Gastrocnemius medialis (tissue), 4 donors: ENCODE measurements at regions not wholly inside any gene's neighbourhood (a gene's known extent, or its start where the extent isn't known, plus 50 kb on each side); places are given as distances from the start of the nearest gene placed in this dataset.

Source experiments
- ATAC-seq, 2 donors: fragments of 150-250 bp; one replicate each; pipeline ENCODE4 v1.9.1; 2016
- DNase-seq, 2 donors: peaks; one replicate each; pipeline ENCODE4 v3.0.0-alpha.2; 2019
- H3K27ac ChIP-seq, 4 donors: fragments of 200-600 bp; sonication (generic); 1 replicate in 1 of 4; 2 replicates in 3 of 4; pipeline ENCODE4 v1.5.1; 2016 to 2018; ENCODE audit warnings: mild to moderate bottlenecking in 2 of 4, moderate library complexity in 1 of 4
- H3K27me3 ChIP-seq, 3 donors: fragments of 200-600 bp; sonication (generic) in 2 of 3; 1 replicate in 1 of 3; 2 replicates in 2 of 3; pipeline versions ENCODE4 v1.5.1 to v1.6.0; 2016 to 2019; ENCODE audit warnings: mild to moderate bottlenecking in 1 of 3, moderate library complexity in 1 of 3
- H3K36me3 ChIP-seq, 2 donors: fragments of 200-600 bp; sonication (generic) in 1 of 2; one replicate each; pipeline ENCODE4 v1.5.1; 2017 to 2018
- H3K4me1 ChIP-seq, 2 donors: fragments of 200-600 bp; sonication (generic) in 1 of 2; one replicate each; pipeline ENCODE4 v1.5.1; 2016 to 2017; ENCODE audit warnings: mild to moderate bottlenecking in 2 of 2
- H3K4me3 ChIP-seq, 4 donors: fragments of 200-600 bp; sonication (generic) in 3 of 4; 1 replicate in 1 of 4; 2 replicates in 3 of 4; pipeline ENCODE4 v1.5.1; 2016 to 2019; ENCODE audit warnings: mild to moderate bottlenecking in 2 of 4
- H3K9me3 ChIP-seq, 3 donors: fragments of 200-600 bp; sonication (generic) in 2 of 3; 1 replicate in 1 of 3; 2 replicates in 2 of 3; pipeline ENCODE4 v1.5.1; 2016 to 2019
- POLR2A ChIP-seq, 2 donors: fragments of 450-650 bp; IDR thresholded peaks; one replicate each; pipeline ENCODE4 v1.6.1; 2017; ENCODE audit warnings: antibody characterized with exemption in 2 of 2, mild to moderate bottlenecking in 2 of 2, moderate library complexity in 2 of 2
- in situ Hi-C, 4 donors: fragments of 200-750 bp; cut with MboI; loops; one replicate each; pipeline versions ENCODE4 v1.15.0 to v1.8.0; 2017; ENCODE audit warnings: low sequenced_read_pairs in 4 of 4
- intact Hi-C: fragments of 100-400 bp; cut with DNase I; formaldehyde crosslinking; loops from one replicate; pipeline ENCODE4 v1.15.1; 2023; ENCODE audit warnings: low total_unique reads
- microRNA counts, 2 donors: library from miRNA; unstranded; fragments of <30 nt; microRNA quantifications; one replicate each; lab custom pipeline; 2016
- microRNA-seq, 2 donors: library from miRNA; unstranded; fragments of <30 nt; microRNA quantifications; one replicate each; pipeline ENCODE4, GENCODE V29; 2016; ENCODE audit warnings: borderline replicate concordance in 2 of 2
- TF ChIP-seq, protein P1 (sequence below), 5 experiments: fragments of 450-650 bp in 3 of 5; fragments of 200-600 bp in 2 of 5; sonication (generic) in 2 of 5; IDR thresholded peaks in 4 of 5; conservative IDR thresholded peaks in 1 of 5; 1 replicate in 4 of 5; 2 replicates in 1 of 5; pipeline ENCODE4 v1.5.1; 2016 to 2019; ENCODE audit warnings: antibody characterized with exemption in 5 of 5, mild to moderate bottlenecking in 3 of 5, moderate library complexity in 3 of 5

DNA sequence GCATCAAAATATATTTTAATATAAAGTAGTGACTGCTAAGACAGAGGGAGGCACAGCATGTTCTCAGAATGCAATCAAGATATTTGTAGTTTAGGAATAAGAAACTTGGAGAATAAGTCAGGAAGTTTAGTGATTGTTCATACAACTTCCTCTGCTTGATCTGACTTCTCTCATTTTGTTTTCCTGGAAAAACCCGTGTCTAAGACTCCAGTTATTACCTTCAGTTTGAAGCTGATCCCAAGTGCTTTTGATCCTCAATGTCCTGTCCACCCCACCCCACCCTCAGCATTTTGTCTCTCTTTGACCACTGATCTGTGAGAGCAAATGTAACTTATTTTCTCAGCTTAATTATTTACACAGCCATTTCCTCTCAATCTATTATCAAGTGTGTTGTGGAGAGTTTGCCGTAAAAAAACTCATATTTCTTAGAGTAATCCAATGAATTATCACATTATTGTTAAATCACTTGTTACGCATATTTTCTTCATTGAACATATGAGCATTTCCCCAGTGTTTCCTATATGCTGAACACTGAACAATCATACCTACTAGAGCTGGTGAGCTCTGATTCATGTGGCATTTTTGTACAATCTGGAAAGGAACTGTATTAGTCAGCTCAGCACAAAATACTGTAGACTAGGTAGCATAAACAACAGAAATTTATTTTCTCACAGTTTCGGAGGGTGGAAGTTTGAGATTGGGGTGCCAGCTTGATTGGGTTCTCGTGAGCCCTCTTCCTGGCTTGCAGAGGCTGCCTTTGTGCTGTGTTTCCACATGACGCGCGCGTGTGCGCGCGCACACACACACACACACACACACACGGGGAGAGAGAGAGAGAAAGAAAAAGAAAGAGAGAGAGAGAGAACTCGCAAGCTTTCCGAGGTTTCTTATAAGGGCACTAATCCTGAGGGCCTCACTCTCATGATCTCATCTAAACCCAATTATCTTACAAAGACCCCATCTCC, 65.5 kb upstream of the DPYD start:
- no peaks in the 10 kb centered on the region for H3K4me1 ChIP-seq
- TF ChIP-seq POLR2A (IDR thresholded peaks at IDR 0.05) = no peak
- TF ChIP-seq, protein P1, sequence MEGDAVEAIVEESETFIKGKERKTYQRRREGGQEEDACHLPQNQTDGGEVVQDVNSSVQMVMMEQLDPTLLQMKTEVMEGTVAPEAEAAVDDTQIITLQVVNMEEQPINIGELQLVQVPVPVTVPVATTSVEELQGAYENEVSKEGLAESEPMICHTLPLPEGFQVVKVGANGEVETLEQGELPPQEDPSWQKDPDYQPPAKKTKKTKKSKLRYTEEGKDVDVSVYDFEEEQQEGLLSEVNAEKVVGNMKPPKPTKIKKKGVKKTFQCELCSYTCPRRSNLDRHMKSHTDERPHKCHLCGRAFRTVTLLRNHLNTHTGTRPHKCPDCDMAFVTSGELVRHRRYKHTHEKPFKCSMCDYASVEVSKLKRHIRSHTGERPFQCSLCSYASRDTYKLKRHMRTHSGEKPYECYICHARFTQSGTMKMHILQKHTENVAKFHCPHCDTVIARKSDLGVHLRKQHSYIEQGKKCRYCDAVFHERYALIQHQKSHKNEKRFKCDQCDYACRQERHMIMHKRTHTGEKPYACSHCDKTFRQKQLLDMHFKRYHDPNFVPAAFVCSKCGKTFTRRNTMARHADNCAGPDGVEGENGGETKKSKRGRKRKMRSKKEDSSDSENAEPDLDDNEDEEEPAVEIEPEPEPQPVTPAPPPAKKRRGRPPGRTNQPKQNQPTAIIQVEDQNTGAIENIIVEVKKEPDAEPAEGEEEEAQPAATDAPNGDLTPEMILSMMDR (IDR thresholded peaks at IDR 0.05 in 4 of 5, conservative IDR thresholded peaks at IDR 0.05 in 1 of 5) = no peak
- no peaks in the 10 kb centered on the region for H3K9me3 ChIP-seq
- no peak overlapping the region for H3K27ac ChIP-seq
- ATAC-seq (no peak), DNase-seq (no peak)
- intact Hi-C loops (no loop called here), in situ Hi-C loops (no loop called here)
- no peak overlapping the region for H3K4me3 ChIP-seq
- no peaks in the 10 kb centered on the region for H3K27me3 ChIP-seq
- no peaks in the 10 kb centered on the region for H3K36me3 ChIP-seq

DNA sequence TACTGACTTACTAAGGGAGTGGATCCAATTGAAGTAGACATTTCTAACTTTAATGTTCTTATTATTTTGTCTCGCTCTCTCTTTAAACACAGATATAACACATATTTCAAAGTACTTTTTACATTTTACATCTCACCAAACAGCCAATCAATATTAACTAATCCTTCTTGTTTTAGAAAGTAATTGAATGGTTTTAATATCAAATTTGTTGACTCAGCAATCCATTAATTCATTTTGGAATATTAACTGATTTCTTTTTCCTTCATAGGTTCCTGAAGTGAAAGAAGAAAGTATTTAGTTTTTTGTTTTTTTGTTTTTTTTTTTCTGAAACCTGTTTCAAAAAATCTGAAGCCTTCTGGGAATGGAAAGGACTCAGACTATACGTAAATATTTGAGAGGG, 62.3 kb upstream of the DPYD start:
- DNase-seq (no peak), ATAC-seq (no peak)
- intact Hi-C loops = no loop called here
- H3K27ac ChIP-seq = no peak overlapping the region
- no peaks in the 10 kb centered on the region for H3K36me3 ChIP-seq
- TF ChIP-seq, protein P1 (IDR thresholded peaks at IDR 0.05 in 4 of 5, conservative IDR thresholded peaks at IDR 0.05 in 1 of 5) = no peak
- no peak for TF ChIP-seq POLR2A (IDR thresholded peaks at IDR 0.05)
- H3K4me3 ChIP-seq = no peak overlapping the region
- in situ Hi-C loops = no loop called here
- no peaks in the 10 kb centered on the region for H3K4me1 ChIP-seq
- H3K9me3 ChIP-seq = no peaks in the 10 kb centered on the region
- H3K27me3 ChIP-seq = no peaks in the 10 kb centered on the region

DNA sequence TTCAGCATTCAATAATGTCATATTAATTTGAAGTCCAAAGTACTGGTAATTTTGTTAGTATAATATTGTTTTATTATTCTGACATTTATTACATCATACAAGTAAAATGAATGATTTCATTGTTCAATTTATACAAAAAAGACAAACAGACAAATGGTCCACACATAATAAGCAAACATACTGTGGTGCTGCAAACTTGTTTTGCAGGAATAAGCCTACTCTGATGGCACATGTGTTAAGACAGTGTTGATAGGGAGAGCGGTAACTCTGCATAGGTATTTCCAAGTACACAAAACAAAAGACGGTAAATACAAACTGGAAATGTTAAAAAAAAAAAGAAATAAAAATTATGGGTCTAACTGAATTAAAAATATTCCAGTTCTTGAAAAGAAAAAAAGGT, 59.7 kb upstream of the DPYD start:
- Histone ChIP-seq H3K4me1 (no peaks in the 10 kb centered on the region), H3K27me3 (no peaks in the 10 kb centered on the region), H3K36me3 (no peaks in the 10 kb centered on the region), H3K9me3 (no peaks in the 10 kb centered on the region), H3K27ac (no peak overlapping the region), H3K4me3 (no peak overlapping the region)
- intact Hi-C loops = no loop called here
- DNase-seq (no peak), ATAC-seq (no peak)
- in situ Hi-C loops = no loop called here
- TF ChIP-seq, protein P1 (IDR thresholded peaks at IDR 0.05 in 4 of 5, conservative IDR thresholded peaks at IDR 0.05 in 1 of 5) = no peak
- TF ChIP-seq POLR2A (IDR thresholded peaks at IDR 0.05) = no peak

DNA sequence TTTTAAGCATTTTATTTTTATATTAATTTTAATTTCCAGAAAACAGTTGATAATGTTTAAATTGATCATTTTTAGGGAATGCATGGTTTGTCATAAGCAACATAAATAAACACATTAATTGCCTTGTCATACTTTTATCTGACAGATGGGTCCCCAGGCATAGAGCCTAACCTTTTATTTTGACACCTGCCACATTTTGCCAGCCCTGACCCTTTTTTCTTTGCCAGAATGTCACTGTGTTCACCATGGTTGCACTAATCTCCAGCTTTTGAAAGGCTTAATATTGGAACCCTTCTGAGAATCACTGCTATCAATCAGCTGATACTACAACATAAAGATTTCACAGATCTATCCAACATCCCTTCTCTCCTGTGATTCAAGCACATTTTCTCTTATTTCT, 56.0 kb upstream of the DPYD start:
- Histone ChIP-seq H3K27me3 (no peaks in the 10 kb centered on the region), H3K36me3 (no peaks in the 10 kb centered on the region), H3K4me1 (no peaks in the 10 kb centered on the region), H3K9me3 (no peaks in the 10 kb centered on the region), H3K4me3 (no peak overlapping the region), H3K27ac (no peak overlapping the region)
- no peak for DNase-seq
- TF ChIP-seq, protein P1 (IDR thresholded peaks at IDR 0.05 in 4 of 5, conservative IDR thresholded peaks at IDR 0.05 in 1 of 5) = no peak
- TF ChIP-seq POLR2A (IDR thresholded peaks at IDR 0.05) = no peak
- intact Hi-C loops (no loop called here), in situ Hi-C loops (no loop called here)
- ATAC-seq = no peak

MicroRNA genes in the stretch of these regions (microRNA counts, 767-probe panel; counts per million panel counts)
- microRNA hsa-miR-137 (lab: Ali Mortazavi, UCI) (356 to 448 counts per million in 2 donors), microRNA hsa-miR-2682-5p (lab: Ali Mortazavi, UCI) (356 to 448 counts per million in 2 donors)

Small RNA genes lying in the stretch of these regions (microRNA-seq; reads per million reads assigned to microRNA genes)
- gene MIR2682 = 0 reads per million in 2 donors
